ENCODE measurements at regions not wholly inside any gene's neighbourhood (a gene's known extent, or its start where the extent isn't known, plus 50 kb on each side); places are given as distances from the start of the nearest gene placed in this dataset.

- no peak overlapping the region for H3K4me3 ChIP-seq (ENCODE audit: low read length)
- DNase-seq (ENCODE audit: low read depth, low spot score): no peak
Observed at GRCh38 chr12:115740586-115741155, 536.8 kb downstream of the MED13L start.

- DNase-seq (ENCODE audit: low read depth, low spot score): no peak
- no peak overlapping the region for H3K4me3 ChIP-seq (ENCODE audit: low read length)
Observed at GRCh38 chr12:115737895-115738294, 539.6 kb downstream of the MED13L start.

- no peak for DNase-seq (ENCODE audit: low read depth, low spot score)
- H3K4me3 ChIP-seq (ENCODE audit: low read length): no peak overlapping the region
Observed at GRCh38 chr12:115736360-115736759, 541.1 kb downstream of the MED13L start.

GRCh38 chr12:115730975-115731541 is 546.4 kb downstream of the MED13L start:
- no peak overlapping the region for H3K4me3 ChIP-seq (ENCODE audit: low read length)
- no peak for DNase-seq (ENCODE audit: low read depth, low spot score)

- no peak overlapping the region for H3K4me3 ChIP-seq (ENCODE audit: low read length)
- no peak for DNase-seq (ENCODE audit: low read depth, low spot score)
Observed at GRCh38 chr12:115726691-115727090, 550.8 kb downstream of the MED13L start.

- DNase-seq (ENCODE audit: low read depth, low spot score): no peak
- H3K4me3 ChIP-seq (ENCODE audit: low read length): no peak overlapping the region
Observed at GRCh38 chr12:115722181-115722580, 555.3 kb downstream of the MED13L start.

GRCh38 chr12:115716551-115716950 is 560.9 kb downstream of the MED13L start:
- no peak for DNase-seq (ENCODE audit: low read depth, low spot score)
- no peak overlapping the region for H3K4me3 ChIP-seq (ENCODE audit: low read length)

GRCh38 chr12:115712676-115713075 is 564.8 kb downstream of the MED13L start:
- no peak overlapping the region for H3K4me3 ChIP-seq (ENCODE audit: low read length)
- DNase-seq (ENCODE audit: low read depth, low spot score): no peak

- H3K4me3 ChIP-seq (ENCODE audit: low read length): no peak overlapping the region
- DNase-seq (ENCODE audit: low read depth, low spot score): no peak
Observed at GRCh38 chr12:115710104-115710564, 567.4 kb downstream of the MED13L start.

GRCh38 chr12:115709540-115710011 is 567.9 kb downstream of the MED13L start:
- no peak for DNase-seq (ENCODE audit: low read depth, low spot score)

GRCh38 chr12:115708801-115709200 is 568.7 kb downstream of the MED13L start:
- no peak overlapping the region for H3K4me3 ChIP-seq (ENCODE audit: low read length)
- no peak for DNase-seq (ENCODE audit: low read depth, low spot score)

More at GRCh38 chr12:115709540-115710011, 567.9 kb downstream of the MED13L start:
- no peak overlapping the region for H3K4me3 ChIP-seq (ENCODE audit: low read length)

GRCh38 chr12:115700896-115701465 is 576.5 kb downstream of the MED13L start:
- no peak overlapping the region for H3K4me3 ChIP-seq (ENCODE audit: low read length)

GRCh38 chr12:115700081-115700480 is 577.4 kb downstream of the MED13L start:
- H3K4me3 ChIP-seq (ENCODE audit: low read length): no peak overlapping the region
- DNase-seq (ENCODE audit: low read depth, low spot score): no peak

More at GRCh38 chr12:115700896-115701465, 576.5 kb downstream of the MED13L start:
- DNase-seq (ENCODE audit: low read depth, low spot score): no peak

- DNase-seq (ENCODE audit: low read depth, low spot score): no peak
- no peak overlapping the region for H3K4me3 ChIP-seq (ENCODE audit: low read length)
Observed at GRCh38 chr12:115698257-115698656, 579.2 kb downstream of the MED13L start.

- DNase-seq (ENCODE audit: low read depth, low spot score): no peak
Observed at GRCh38 chr12:115697340-115697739, 580.2 kb downstream of the MED13L start.

GRCh38 chr12:115694564-115694963 is 582.9 kb downstream of the MED13L start:
- no peak for DNase-seq (ENCODE audit: low read depth, low spot score)
- no peak overlapping the region for H3K4me3 ChIP-seq (ENCODE audit: low read length)

More at GRCh38 chr12:115697340-115697739, 580.2 kb downstream of the MED13L start:
- H3K4me3 ChIP-seq (ENCODE audit: low read length): no peak overlapping the region

GRCh38 chr12:115693970-115694369 is 583.5 kb downstream of the MED13L start:
- DNase-seq (ENCODE audit: low read depth, low spot score): no peak
- H3K4me3 ChIP-seq (ENCODE audit: low read length): no peak overlapping the region

- H3K4me3 ChIP-seq (ENCODE audit: low read length): no peak overlapping the region
- no peak for DNase-seq (ENCODE audit: low read depth, low spot score)
Observed at GRCh38 chr12:115691123-115691522, 586.4 kb downstream of the MED13L start.

- no peak overlapping the region for H3K4me3 ChIP-seq (ENCODE audit: low read length)
- DNase-seq (ENCODE audit: low read depth, low spot score): no peak
Observed at GRCh38 chr12:115687094-115687493, 590.4 kb downstream of the MED13L start.

GRCh38 chr12:115683240-115683780 is 594.2 kb downstream of the MED13L start:
- H3K4me3 ChIP-seq (ENCODE audit: low read length): no peak overlapping the region
- DNase-seq (ENCODE audit: low read depth, low spot score): no peak

All from Jurkat, Clone E6-1 (cell line).